SK-N-SH (cell line): ENCODE measurements at regions not wholly inside any gene's neighbourhood (a gene's known extent, or its start where the extent isn't known, plus 50 kb on each side); places are given as distances from the start of the nearest gene placed in this dataset.

Experiments used
- CHD2 ChIP-seq: fragments of 150-350 bp; IDR thresholded peaks from 2 replicates; pipeline ENCODE4 v1.6.1; 2018; ENCODE audit warnings: low read length; ENCODE audit not compliant: partially characterized antibody
- EP300 ChIP-seq, 2 experiments: IDR thresholded peaks; 2 replicates each; pipeline versions ENCODE4 v1.4.0 to v1.6.1; 2012; ENCODE audit warnings: borderline replicate concordance in 1 of 2, low read depth in 1 of 2, low read length in 1 of 2
- FOSL2 ChIP-seq: IDR thresholded peaks from 2 replicates; pipeline ENCODE4 v1.4.0; 2012; ENCODE audit warnings: low read depth, mild to moderate bottlenecking, moderate library complexity, borderline replicate concordance
- FOXM1 ChIP-seq: IDR thresholded peaks from 2 replicates; pipeline ENCODE4 v1.4.0; 2012; ENCODE audit warnings: low read depth, mild to moderate bottlenecking
- GATA2 ChIP-seq: sonication (generic); formaldehyde crosslinking; IDR thresholded peaks from 2 replicates; pipeline ENCODE4 v1.5.0; 2020; ENCODE audit warnings: mild to moderate bottlenecking, missing genetic modification reagents
- POLR2AphosphoS5 ChIP-seq: IDR thresholded peaks from 2 replicates; pipeline ENCODE4 v1.6.1; 2012; ENCODE audit warnings: low read depth, low read length
- SMC3 ChIP-seq: IDR thresholded peaks from 2 replicates; pipeline ENCODE4 v1.6.1; 2012; ENCODE audit warnings: low read depth, low read length, improper control_type of control experiment
- TAF1 ChIP-seq: IDR thresholded peaks from 2 replicates; pipeline ENCODE4 v1.6.1; 2012; ENCODE audit warnings: low read depth, mild to moderate bottlenecking, low read length, moderate library complexity, borderline replicate concordance
- TCF12 ChIP-seq: IDR thresholded peaks from 2 replicates; pipeline ENCODE4 v1.4.0; 2012
- USF1 ChIP-seq: IDR thresholded peaks from 2 replicates; pipeline ENCODE4 v1.4.0; 2012; ENCODE audit warnings: low read depth, borderline replicate concordance
- TF ChIP-seq, protein P1 (sequence below): IDR thresholded peaks from 2 replicates; pipeline ENCODE4 v1.6.1; 2012; ENCODE audit warnings: mild to moderate bottlenecking, low read depth, low read length, moderate library complexity
- TF ChIP-seq, protein P2 (sequence below): IDR thresholded peaks from 2 replicates; pipeline ENCODE4 v1.4.0; 2012; ENCODE audit warnings: low read depth
- TF ChIP-seq, protein P3 (sequence below): fragments of 200-600 bp; sonication (generic); IDR thresholded peaks from 2 replicates; pipeline ENCODE4 v1.6.1; 2017; ENCODE audit warnings: antibody characterized with exemption, mild to moderate bottlenecking, moderate library complexity
- TF ChIP-seq, protein P4 (sequence below): IDR thresholded peaks from 2 replicates; pipeline ENCODE4 v1.4.0; 2012; ENCODE audit warnings: low read depth, borderline replicate concordance

- TF ChIP-seq, protein P1, sequence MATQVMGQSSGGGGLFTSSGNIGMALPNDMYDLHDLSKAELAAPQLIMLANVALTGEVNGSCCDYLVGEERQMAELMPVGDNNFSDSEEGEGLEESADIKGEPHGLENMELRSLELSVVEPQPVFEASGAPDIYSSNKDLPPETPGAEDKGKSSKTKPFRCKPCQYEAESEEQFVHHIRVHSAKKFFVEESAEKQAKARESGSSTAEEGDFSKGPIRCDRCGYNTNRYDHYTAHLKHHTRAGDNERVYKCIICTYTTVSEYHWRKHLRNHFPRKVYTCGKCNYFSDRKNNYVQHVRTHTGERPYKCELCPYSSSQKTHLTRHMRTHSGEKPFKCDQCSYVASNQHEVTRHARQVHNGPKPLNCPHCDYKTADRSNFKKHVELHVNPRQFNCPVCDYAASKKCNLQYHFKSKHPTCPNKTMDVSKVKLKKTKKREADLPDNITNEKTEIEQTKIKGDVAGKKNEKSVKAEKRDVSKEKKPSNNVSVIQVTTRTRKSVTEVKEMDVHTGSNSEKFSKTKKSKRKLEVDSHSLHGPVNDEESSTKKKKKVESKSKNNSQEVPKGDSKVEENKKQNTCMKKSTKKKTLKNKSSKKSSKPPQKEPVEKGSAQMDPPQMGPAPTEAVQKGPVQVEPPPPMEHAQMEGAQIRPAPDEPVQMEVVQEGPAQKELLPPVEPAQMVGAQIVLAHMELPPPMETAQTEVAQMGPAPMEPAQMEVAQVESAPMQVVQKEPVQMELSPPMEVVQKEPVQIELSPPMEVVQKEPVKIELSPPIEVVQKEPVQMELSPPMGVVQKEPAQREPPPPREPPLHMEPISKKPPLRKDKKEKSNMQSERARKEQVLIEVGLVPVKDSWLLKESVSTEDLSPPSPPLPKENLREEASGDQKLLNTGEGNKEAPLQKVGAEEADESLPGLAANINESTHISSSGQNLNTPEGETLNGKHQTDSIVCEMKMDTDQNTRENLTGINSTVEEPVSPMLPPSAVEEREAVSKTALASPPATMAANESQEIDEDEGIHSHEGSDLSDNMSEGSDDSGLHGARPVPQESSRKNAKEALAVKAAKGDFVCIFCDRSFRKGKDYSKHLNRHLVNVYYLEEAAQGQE = no peak
- TF ChIP-seq POLR2AphosphoS5 = no peak
- TF ChIP-seq TCF12 = no peak
- TF ChIP-seq, protein P2, sequence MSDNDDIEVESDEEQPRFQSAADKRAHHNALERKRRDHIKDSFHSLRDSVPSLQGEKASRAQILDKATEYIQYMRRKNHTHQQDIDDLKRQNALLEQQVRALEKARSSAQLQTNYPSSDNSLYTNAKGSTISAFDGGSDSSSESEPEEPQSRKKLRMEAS = no peak
- no peak for TF ChIP-seq GATA2 (CRISPR knock-in tag)
- TF ChIP-seq FOSL2 = no peak
- TF ChIP-seq, protein P3, sequence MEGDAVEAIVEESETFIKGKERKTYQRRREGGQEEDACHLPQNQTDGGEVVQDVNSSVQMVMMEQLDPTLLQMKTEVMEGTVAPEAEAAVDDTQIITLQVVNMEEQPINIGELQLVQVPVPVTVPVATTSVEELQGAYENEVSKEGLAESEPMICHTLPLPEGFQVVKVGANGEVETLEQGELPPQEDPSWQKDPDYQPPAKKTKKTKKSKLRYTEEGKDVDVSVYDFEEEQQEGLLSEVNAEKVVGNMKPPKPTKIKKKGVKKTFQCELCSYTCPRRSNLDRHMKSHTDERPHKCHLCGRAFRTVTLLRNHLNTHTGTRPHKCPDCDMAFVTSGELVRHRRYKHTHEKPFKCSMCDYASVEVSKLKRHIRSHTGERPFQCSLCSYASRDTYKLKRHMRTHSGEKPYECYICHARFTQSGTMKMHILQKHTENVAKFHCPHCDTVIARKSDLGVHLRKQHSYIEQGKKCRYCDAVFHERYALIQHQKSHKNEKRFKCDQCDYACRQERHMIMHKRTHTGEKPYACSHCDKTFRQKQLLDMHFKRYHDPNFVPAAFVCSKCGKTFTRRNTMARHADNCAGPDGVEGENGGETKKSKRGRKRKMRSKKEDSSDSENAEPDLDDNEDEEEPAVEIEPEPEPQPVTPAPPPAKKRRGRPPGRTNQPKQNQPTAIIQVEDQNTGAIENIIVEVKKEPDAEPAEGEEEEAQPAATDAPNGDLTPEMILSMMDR = no peak
- TF ChIP-seq TAF1 = no peak
- TF ChIP-seq, protein P4, sequence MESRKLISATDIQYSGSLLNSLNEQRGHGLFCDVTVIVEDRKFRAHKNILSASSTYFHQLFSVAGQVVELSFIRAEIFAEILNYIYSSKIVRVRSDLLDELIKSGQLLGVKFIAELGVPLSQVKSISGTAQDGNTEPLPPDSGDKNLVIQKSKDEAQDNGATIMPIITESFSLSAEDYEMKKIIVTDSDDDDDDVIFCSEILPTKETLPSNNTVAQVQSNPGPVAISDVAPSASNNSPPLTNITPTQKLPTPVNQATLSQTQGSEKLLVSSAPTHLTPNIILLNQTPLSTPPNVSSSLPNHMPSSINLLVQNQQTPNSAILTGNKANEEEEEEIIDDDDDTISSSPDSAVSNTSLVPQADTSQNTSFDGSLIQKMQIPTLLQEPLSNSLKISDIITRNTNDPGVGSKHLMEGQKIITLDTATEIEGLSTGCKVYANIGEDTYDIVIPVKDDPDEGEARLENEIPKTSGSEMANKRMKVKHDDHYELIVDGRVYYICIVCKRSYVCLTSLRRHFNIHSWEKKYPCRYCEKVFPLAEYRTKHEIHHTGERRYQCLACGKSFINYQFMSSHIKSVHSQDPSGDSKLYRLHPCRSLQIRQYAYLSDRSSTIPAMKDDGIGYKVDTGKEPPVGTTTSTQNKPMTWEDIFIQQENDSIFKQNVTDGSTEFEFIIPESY = no peak
- TF ChIP-seq CHD2 = no peak
- TF ChIP-seq SMC3 = no peak
- no peak for TF ChIP-seq EP300 (IDR thresholded peaks at IDR 0.05; ENCODE audit: borderline replicate concordance in 1 of 2, low read depth in 1 of 2, low read length in 1 of 2)
- TF ChIP-seq USF1 = no peak
- TF ChIP-seq FOXM1 = no peak
These were observed 88.9 kb upstream of the ARHGAP29 start for GRCh38 chr1:94326329-94326728.
